Colonic mucosa (tissue), 4 donors: ENCODE measurements at regions not wholly inside any gene's neighbourhood (a gene's known extent, or its start where the extent isn't known, plus 50 kb on each side); places are given as distances from the start of the nearest gene placed in this dataset.

Source experiments
- DNase-seq: peaks from one replicate; pipeline ENCODE4 v3.0.0-alpha.2; 2020
- H3K27ac ChIP-seq: fragments of 200-600 bp; one replicate; pipeline ENCODE4 v1.8.0; 2021
- H3K27me3 ChIP-seq: fragments of 200-600 bp; one replicate; pipeline ENCODE4 v1.8.0; 2021
- H3K36me3 ChIP-seq: fragments of 200-600 bp; one replicate; pipeline ENCODE4 v1.8.0; 2021
- H3K4me1 ChIP-seq: fragments of 200-600 bp; one replicate; pipeline ENCODE4 v1.8.0; 2021; ENCODE audit warnings: mild to moderate bottlenecking
- H3K4me3 ChIP-seq: fragments of 200-600 bp; one replicate; pipeline ENCODE4 v1.8.0; 2021
- H3K9ac ChIP-seq, 2 donors: one replicate each; pipeline ENCODE4 v1.7.0; 2013; ENCODE audit warnings: control low read depth in 2 of 2, low read depth in 2 of 2, low read length in 2 of 2
- H3K9me3 ChIP-seq: fragments of 200-600 bp; one replicate; pipeline ENCODE4 v1.8.0; 2021
- CTCF ChIP-seq: fragments of 200-600 bp; IDR thresholded peaks from one replicate; pipeline ENCODE4 v1.8.0; 2022; ENCODE audit warnings: antibody characterized with exemption, mild to moderate bottlenecking
- intact Hi-C: fragments of 100-400 bp; cut with DNase I; formaldehyde crosslinking; loops from one replicate; pipeline ENCODE4 v1.14.1; 2022
- donor health status: healthy.
- donor health status: DM: no; HTN: no; CAD: no.
- donor health status: DM: no; HTN: no; CAD: no.

GRCh38 chr2:49261781-49262180 is 107.5 kb upstream of the FSHR start:
- H3K36me3 ChIP-seq, result no peaks in the 10 kb centered on the region
- no peaks in the 10 kb centered on the region for H3K27me3 ChIP-seq
- H3K4me1 ChIP-seq, result no peaks in the 10 kb centered on the region
- TF ChIP-seq CTCF, result no peak
- DNase-seq, result no peak
- no peak overlapping the region for H3K9ac ChIP-seq
- intact Hi-C loops, result no loop called here
- no peak overlapping the region for H3K27ac ChIP-seq
- no peaks in the 10 kb centered on the region for H3K9me3 ChIP-seq
- no peak overlapping the region for H3K4me3 ChIP-seq

DNA sequence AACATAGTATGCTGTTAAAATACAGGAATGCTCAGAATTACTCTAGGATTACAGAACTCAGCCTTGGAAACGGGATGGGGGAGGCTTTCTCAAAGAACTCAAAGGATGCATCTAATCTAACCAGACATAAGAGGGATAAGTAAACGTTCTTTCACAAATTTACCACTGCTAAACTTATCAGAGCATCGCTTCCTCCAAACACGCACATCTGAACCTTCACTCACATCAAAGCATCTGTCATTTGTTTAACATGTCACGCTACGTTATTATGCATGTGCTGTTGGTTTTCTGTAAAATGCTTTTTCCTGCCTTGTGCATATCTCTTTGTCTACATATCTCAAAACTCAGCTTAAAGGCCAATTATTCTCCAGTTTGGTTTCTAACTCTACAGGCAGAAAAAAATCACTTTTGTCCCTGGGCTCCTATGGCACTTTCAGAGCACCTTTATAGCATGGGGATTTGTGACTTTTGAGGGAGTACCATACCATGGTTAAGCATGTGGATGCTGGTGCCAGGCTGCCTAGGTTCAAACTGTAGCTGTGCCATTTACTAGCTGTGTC is 106.7 kb upstream of the FSHR start:
- Histone ChIP-seq H3K27ac (no peak overlapping the region), H3K27me3 (no peaks in the 10 kb centered on the region), H3K36me3 (no peaks in the 10 kb centered on the region), H3K4me1 (no peaks in the 10 kb centered on the region), H3K9me3 (no peaks in the 10 kb centered on the region), H3K4me3 (no peak overlapping the region), H3K9ac (no peak overlapping the region)
- no peak for TF ChIP-seq CTCF
- no peak for DNase-seq
- intact Hi-C loops, result no loop called here

DNA sequence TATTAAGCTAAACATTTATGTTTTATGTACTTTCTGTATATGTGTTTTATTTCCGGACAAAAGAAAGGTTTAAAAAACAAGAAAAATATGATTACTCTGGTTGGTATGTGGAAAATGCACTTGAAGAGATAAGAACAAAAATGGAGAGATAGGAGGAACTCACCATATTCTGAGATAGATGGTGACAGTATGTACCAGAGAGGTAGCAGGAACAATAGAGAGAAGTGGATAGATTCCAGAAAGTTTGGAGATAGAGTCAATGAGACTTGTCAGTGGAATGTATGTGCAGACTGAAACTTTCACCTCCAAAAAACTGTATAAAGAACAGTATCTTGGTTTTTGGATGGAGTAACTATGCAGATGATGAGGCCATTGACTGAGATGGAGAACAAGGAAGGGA is 105.6 kb upstream of the FSHR start:
- Histone ChIP-seq H3K27ac (no peak overlapping the region), H3K4me3 (no peak overlapping the region), H3K27me3 (no peaks in the 10 kb centered on the region), H3K9me3 (no peaks in the 10 kb centered on the region), H3K36me3 (no peaks in the 10 kb centered on the region), H3K9ac (no peak overlapping the region), H3K4me1 (no peaks in the 10 kb centered on the region)
- no peak for TF ChIP-seq CTCF
- intact Hi-C loops, result no loop called here
- DNase-seq, result no peak

GRCh38 chr2:49255409-49255971 is 101.2 kb upstream of the FSHR start:
- no peak overlapping the region for H3K4me3 ChIP-seq
- DNase-seq, result no peak
- no peak overlapping the region for H3K9ac ChIP-seq
- no peaks in the 10 kb centered on the region for H3K36me3 ChIP-seq
- no peaks in the 10 kb centered on the region for H3K9me3 ChIP-seq
- no peak for TF ChIP-seq CTCF
- intact Hi-C loops, result loop anchor here (2.0 kb wide), 1 partner anchor 235 kb away; no protein-coding TSS in a partner anchor
- H3K27me3 ChIP-seq, result no peaks in the 10 kb centered on the region
- no peaks in the 10 kb centered on the region for H3K4me1 ChIP-seq
- no peak overlapping the region for H3K27ac ChIP-seq

- no peak overlapping the region for H3K4me3 ChIP-seq
- no peak overlapping the region for H3K9ac ChIP-seq
- TF ChIP-seq CTCF, result no peak
- H3K9me3 ChIP-seq, result no peaks in the 10 kb centered on the region
- intact Hi-C loops, result loop anchor here (2.0 kb wide), 1 partner anchor 236 kb away; no protein-coding TSS in a partner anchor
- no peaks in the 10 kb centered on the region for H3K27me3 ChIP-seq
- no peak overlapping the region for H3K27ac ChIP-seq
- no peaks in the 10 kb centered on the region for H3K36me3 ChIP-seq
- DNase-seq, result no peak
- no peaks in the 10 kb centered on the region for H3K4me1 ChIP-seq
Observed at GRCh38 chr2:49254401-49254800, 100.1 kb upstream of the FSHR start.
